Renal cortex interstitium (tissue), 11 donors: ENCODE measurements at regions not wholly inside any gene's neighbourhood (a gene's known extent, or its start where the extent isn't known, plus 50 kb on each side); places are given as distances from the start of the nearest gene placed in this dataset.

Experiments
- DNase-seq, 11 donors: peaks; one replicate each; pipeline ENCODE4 v3.0.0-alpha.2; 2013; ENCODE audit warnings: low read depth in 9 of 11, low spot score in 4 of 11; ENCODE audit errors: extremely low read depth in 1 of 11

- DNase-seq: no peak
Observed at GRCh38 chr10:111967547-111967946, 216.0 kb downstream of the GPAM start.

GRCh38 chr10:111968647-111969046 is 214.9 kb downstream of the GPAM start:
- DNase-seq: no peak

- no peak for DNase-seq
Observed at GRCh38 chr10:111970111-111970510, 213.5 kb downstream of the GPAM start.

DNA sequence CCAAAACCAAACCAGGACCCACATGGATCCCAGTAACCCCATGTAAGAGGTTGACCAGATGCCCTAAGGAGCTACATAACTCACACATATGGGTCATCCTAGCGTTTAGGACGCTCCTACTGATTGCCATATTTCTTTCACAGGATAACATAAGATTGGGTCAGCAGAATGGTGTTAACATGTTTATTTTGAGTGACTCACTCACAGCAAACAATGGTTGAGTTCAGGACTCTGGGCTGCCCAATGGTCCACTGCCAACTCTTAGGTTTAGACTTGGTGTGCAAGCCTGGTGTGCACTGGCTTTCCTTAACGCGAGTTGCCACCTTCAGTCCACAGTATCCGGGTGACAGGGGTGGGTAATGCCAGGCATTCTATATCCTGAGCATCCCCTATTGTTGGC is 211.5 kb downstream of the GPAM start:
- no peak for DNase-seq

GRCh38 chr10:111973306-111973705 is 210.3 kb downstream of the GPAM start:
- no peak for DNase-seq

- no peak for DNase-seq
Observed at GRCh38 chr10:111973826-111974225, 209.7 kb downstream of the GPAM start.

DNA sequence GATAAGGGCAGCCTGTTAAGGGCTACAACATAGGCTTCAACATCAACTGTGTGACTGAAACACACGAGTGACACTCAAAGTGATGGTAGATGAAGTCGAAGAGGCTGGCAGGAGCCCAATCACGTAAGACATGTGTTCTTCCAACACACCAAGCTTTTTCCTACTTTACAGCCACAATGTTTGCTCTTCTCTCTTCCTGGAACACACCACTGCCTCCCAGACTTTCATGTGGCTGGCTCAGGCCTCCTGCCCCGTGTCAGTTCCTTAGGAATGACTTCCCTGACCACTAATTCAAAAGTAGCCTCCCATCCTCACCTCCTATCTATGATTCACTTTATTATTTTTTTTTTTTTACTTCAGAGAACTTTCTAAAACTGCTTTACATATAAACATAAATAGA is 209.2 kb downstream of the GPAM start:
- DNase-seq: no peak

DNA sequence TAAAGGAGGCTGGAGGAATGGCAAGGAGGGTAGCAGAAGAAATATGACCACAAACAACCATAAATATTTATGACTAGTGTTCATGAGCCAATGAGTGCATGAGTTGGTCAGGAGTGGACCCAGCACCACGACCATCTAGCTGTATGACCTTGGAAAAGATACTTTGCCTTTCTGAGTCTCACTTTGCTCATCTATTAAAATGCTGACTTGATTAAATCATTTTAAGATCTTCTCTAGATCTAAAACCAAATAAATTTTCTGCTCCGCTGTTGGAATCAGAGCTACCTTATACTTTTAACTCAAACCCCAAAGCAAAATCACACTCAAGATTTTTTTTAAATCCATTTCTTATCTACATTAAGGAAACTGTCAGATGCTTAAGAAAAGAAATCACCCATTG is 207.0 kb downstream of the GPAM start:
- DNase-seq: no peak

DNA sequence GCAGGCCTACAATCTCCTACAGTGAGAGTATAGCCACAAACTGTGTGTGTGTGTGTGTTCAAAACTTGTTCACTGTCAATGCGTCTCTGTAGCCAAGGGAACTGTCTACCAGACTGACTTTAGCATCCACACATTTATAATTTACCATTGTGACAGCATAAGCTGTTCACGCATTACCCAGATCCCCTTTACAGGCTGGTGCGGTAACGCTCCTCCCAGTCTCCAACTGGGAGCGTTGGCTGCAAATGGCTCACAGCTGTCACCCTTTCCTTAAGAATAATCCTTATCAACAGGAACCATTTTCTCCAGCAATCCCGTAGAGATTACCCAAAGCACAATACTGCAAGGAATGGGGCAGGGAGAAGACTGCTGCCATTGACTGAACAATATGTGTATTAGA is 199.5 kb downstream of the GPAM start:
- DNase-seq: no peak

DNA sequence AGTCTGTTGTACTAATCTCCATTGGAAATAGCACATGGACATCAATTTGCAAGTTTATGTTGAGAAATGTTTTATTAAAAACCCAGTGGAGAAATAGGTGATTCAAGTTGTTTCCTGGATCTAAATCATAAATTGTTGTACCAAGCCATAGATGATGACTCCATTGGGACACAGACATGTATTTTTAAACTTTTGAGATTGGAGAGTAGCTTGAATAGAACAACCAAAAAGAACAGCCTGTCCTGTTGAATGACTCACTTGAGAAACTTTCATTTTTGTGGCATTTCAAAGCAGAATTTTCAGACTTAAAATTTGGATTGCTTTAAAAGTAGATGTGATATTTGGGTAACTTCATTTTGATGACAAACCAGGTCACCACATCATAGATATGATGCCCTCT is 197.5 kb downstream of the GPAM start:
- DNase-seq: no peak

DNA sequence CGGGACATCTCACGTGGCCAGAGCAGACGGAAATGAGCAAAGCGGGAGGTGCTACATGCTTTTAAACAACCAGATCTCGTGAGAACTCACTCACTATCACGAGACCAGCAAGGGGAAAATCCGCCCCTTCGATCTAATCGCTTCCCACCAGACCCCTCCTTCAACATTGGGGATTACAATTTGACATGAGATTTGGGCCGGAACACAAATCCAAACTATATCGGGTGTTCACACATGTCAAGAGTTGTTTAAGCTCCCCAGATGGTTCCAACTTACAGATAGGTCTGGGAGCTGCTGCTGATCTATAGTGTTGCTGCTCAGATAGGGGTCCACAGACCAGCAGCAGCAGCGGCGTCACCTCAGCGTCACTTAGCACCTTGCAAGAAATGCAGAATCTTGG is 194.9 kb downstream of the GPAM start:
- no peak for DNase-seq

DNA sequence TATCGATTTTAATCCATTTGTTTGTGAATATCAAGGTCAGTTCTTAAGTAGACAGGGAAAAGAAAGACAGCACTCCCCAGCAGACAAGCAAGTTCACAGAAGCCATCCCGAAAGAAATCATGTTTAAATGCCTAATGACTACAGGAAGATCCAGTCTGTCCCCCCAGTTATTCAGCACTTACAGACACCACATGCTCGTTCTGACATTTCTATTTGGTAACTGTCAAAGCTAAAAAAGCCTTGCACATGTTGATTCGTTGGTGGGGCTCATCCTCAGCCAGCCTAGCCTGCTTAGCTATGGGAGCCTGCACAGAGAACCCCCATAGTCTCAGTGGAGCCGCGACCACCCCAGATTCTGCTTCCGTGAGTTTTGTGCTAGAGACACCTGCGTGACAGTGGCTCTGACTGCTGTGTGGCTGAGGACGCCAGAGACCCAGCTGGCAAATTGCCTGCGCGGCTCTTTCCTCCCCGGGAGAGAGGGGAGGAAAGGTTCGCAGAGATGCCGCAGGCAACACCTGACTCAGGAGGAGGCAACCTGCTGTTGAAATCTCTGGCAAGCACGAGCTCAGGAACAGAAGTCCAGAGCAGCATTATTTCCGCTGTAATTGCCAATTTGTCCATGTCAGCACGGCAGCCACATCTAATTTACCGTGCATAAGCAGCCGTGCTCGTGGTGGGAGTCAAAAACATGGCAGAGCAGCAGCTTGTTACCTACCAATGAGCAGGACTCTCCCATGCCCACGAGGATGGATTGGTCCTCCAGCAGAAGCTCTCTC is 194.2 kb downstream of the GPAM start:
- DNase-seq: no peak

GRCh38 chr10:111990734-111991133 is 192.8 kb downstream of the GPAM start:
- no peak for DNase-seq

GRCh38 chr10:111993321-111993720 is 190.2 kb downstream of the GPAM start:
- DNase-seq: no peak

GRCh38 chr10:111993872-111994426 is 189.6 kb downstream of the GPAM start:
- DNase-seq: no peak

GRCh38 chr10:111996103-111996502 is 187.5 kb downstream of the GPAM start:
- no peak for DNase-seq

GRCh38 chr10:111998728-111999127 is 184.8 kb downstream of the GPAM start:
- no peak for DNase-seq

- DNase-seq: no peak
Observed at GRCh38 chr10:111999205-111999914, 184.2 kb downstream of the GPAM start.

DNA sequence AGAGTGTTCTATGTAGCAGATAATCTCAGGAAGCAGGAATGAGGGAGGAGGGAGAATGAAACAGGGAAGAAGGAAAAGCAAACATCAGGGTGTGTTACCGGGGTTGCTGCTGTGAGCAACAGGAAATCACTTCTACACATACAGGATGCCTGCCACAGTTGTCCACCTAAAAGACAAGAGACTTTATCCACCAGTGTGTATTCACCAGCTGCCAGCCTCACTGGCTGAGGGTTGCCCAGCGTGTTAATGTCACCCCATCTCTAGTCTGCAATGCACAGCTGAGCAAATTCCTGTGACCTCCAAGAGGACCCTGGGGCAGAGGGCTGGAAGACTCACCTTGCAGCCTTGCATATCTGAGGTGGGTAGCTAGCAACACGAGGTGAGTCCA is 183.7 kb downstream of the GPAM start:
- no peak for DNase-seq

DNA sequence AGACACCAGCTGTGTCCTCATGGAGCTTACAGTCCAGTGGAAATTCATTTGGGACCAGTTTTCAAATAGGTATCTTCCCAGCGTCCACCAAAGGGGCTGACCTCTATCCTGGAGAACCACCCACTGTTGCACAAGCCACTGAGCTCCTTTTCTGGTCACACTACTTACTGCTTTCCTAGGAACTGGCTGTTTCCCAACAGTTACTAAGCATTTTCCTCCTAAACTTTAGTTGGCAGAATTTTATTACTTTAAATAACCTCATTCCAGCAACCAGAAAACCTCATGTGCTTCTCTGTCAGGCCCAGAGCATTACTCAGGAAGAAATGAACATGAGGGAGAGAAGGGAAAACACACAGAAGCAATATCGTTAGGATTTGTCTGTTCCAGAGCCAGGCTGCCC is 183.1 kb downstream of the GPAM start:
- no peak for DNase-seq

- peak in 3 of 11 donors; percentile 4 to 16 (median 6) for DNase-seq
Observed at GRCh38 chr10:112002206-112002605, 181.4 kb downstream of the GPAM start.
